HG02678 (cell line): ENCODE measurements at regions not wholly inside any gene's neighbourhood (a gene's known extent, or its start where the extent isn't known, plus 50 kb on each side); places are given as distances from the start of the nearest gene placed in this dataset.

Experiments
- ATAC-seq: cut with Tn5 transposase; IDR thresholded peaks from one replicate; pipeline ENCODE4 v1.9.1; 2021; ENCODE audit warnings: mild to moderate bottlenecking, moderate library complexity; ENCODE audit not compliant: unreplicated experiment

- ATAC-seq, result no peak
Observed at GRCh38 chr1:181863736-181864135, 197.8 kb downstream of the ZNF648 start.

- no peak for ATAC-seq
Observed at GRCh38 chr1:181863006-181863405, 198.5 kb downstream of the ZNF648 start.

GRCh38 chr1:181858135-181858534 is 203.4 kb downstream of the ZNF648 start:
- no peak for ATAC-seq
